ENCODE measurements at regions not wholly inside any gene's neighbourhood (a gene's known extent, or its start where the extent isn't known, plus 50 kb on each side); places are given as distances from the start of the nearest gene placed in this dataset.
"Not testable (repeated sequence)": the region's sequence is repeated elsewhere in the genome, so short reads cannot be mapped to it uniquely, and the experiment has no call there.

GRCh38 chr9:74057051-74057450 lies 440.1 kb upstream of the RORB start:
- POLR2A ChIA-PET, CTCF ChIA-PET: not testable (repeated sequence)

- CTCF ChIA-PET = no interaction called here
Measured at GRCh38 chr9:74064702-74065101, 432.4 kb upstream of the RORB start.

GRCh38 chr9:74066128-74066527 lies 431.0 kb upstream of the RORB start:
- POLR2A ChIA-PET = no interaction called here
- CTCF ChIA-PET = no interaction called here

More at GRCh38 chr9:74064702-74065101, 432.4 kb upstream of the RORB start:
- POLR2A ChIA-PET = no interaction called here

- POLR2A ChIA-PET = no interaction called here
- CTCF ChIA-PET = no interaction called here
Measured at GRCh38 chr9:74066605-74067004, 430.5 kb upstream of the RORB start.

GRCh38 chr9:74071502-74071901 lies 425.6 kb upstream of the RORB start:
- ChIA-PET POLR2A (no interaction called here), CTCF (no interaction called here)

GRCh38 chr9:74073897-74074296 lies 423.2 kb upstream of the RORB start:
- POLR2A ChIA-PET = no interaction called here

GRCh38 chr9:74078647-74079046 lies 418.5 kb upstream of the RORB start:
- POLR2A ChIA-PET = no interaction called here

More at GRCh38 chr9:74073897-74074296, 423.2 kb upstream of the RORB start:
- CTCF ChIA-PET = no interaction called here

GRCh38 chr9:74080652-74081051 lies 416.5 kb upstream of the RORB start:
- CTCF ChIA-PET, POLR2A ChIA-PET: not testable (repeated sequence)

More at GRCh38 chr9:74078647-74079046, 418.5 kb upstream of the RORB start:
- CTCF ChIA-PET = no interaction called here

GRCh38 chr9:74083681-74084433 lies 413.3 kb upstream of the RORB start:
- ChIA-PET CTCF (no interaction called here), POLR2A (no interaction called here)

- CTCF ChIA-PET, POLR2A ChIA-PET: not testable (repeated sequence)
Measured at GRCh38 chr9:74085384-74086037, 411.6 kb upstream of the RORB start.

- POLR2A ChIA-PET, CTCF ChIA-PET: not testable (repeated sequence)
Measured at GRCh38 chr9:74090921-74091320, 406.2 kb upstream of the RORB start.

- ChIA-PET CTCF (interaction anchor here (0.8 kb wide), 1 partner anchor 28 kb away, joined by 3 read pairs; no protein-coding TSS in a partner anchor), POLR2A (no interaction called here)
Measured at GRCh38 chr9:74092491-74092834, 404.7 kb upstream of the RORB start.

GRCh38 chr9:74094037-74094436 lies 403.1 kb upstream of the RORB start:
- POLR2A ChIA-PET, CTCF ChIA-PET: not testable (repeated sequence)

GRCh38 chr9:74094766-74095165 lies 402.4 kb upstream of the RORB start:
- ChIA-PET POLR2A (no interaction called here), CTCF (no interaction called here)

GRCh38 chr9:74095925-74096324 lies 401.2 kb upstream of the RORB start:
- ChIA-PET POLR2A (no interaction called here), CTCF (no interaction called here)

GRCh38 chr9:74096420-74096819 lies 400.7 kb upstream of the RORB start:
- ChIA-PET POLR2A (no interaction called here), CTCF (no interaction called here)

- POLR2A ChIA-PET = no interaction called here
Measured at GRCh38 chr9:74100042-74100441, 397.1 kb upstream of the RORB start.

GRCh38 chr9:74102148-74102547 lies 395.0 kb upstream of the RORB start:
- POLR2A ChIA-PET = not testable (repeated sequence)

More at GRCh38 chr9:74100042-74100441, 397.1 kb upstream of the RORB start:
- CTCF ChIA-PET = no interaction called here

GRCh38 chr9:74102702-74103101 lies 394.4 kb upstream of the RORB start:
- ChIA-PET POLR2A (no interaction called here), CTCF (no interaction called here)

More at GRCh38 chr9:74102148-74102547, 395.0 kb upstream of the RORB start:
- CTCF ChIA-PET = not testable (repeated sequence)

- ChIA-PET CTCF (no interaction called here), POLR2A (no interaction called here)
Measured at GRCh38 chr9:74107692-74108091, 389.4 kb upstream of the RORB start.

- CTCF ChIA-PET = no interaction called here
- POLR2A ChIA-PET = no interaction called here
Measured at GRCh38 chr9:74115976-74116375, 381.2 kb upstream of the RORB start.

GRCh38 chr9:74117151-74117550 lies 380.0 kb upstream of the RORB start:
- ChIA-PET CTCF (no interaction called here), POLR2A (no interaction called here)

Measured in activated CD8-positive, alpha-beta memory T cell treated with anti-CD3 and anti-CD28 coated beads for 36 hours (primary cell).